ENCODE measurements at regions not wholly inside any gene's neighbourhood (a gene's known extent, or its start where the extent isn't known, plus 50 kb on each side); places are given as distances from the start of the nearest gene placed in this dataset.

- TF ChIP-seq CEBPG (CRISPR knock-in tag; IDR thresholded peaks at IDR 0.05) (no peak), ZNF775 (CRISPR knock-in tag; IDR thresholded peaks at IDR 0.05; ENCODE audit: borderline replicate concordance) (no peak), KDM6A (CRISPR knock-in tag; IDR thresholded peaks at IDR 0.05; ENCODE audit: low read depth) (no peak), HNF1A (IDR thresholded peaks at IDR 0.05; ENCODE audit: low read depth) (no peak), HNF1A (CRISPR knock-in tag; IDR thresholded peaks at IDR 0.05; ENCODE audit: borderline replicate concordance) (no peak), ZMYM4 (CRISPR knock-in tag; IDR thresholded peaks at IDR 0.05) (no peak), AKNA (CRISPR knock-in tag; IDR thresholded peaks at IDR 0.05; ENCODE audit: borderline replicate concordance) (no peak), ZSCAN12 (CRISPR knock-in tag; IDR thresholded peaks at IDR 0.05) (no peak), FOSL2 (CRISPR knock-in tag; IDR thresholded peaks at IDR 0.05) (no peak), TBX2 (CRISPR knock-in tag; IDR thresholded peaks at IDR 0.05; ENCODE audit: borderline replicate concordance) (no peak), TOE1 (CRISPR knock-in tag; IDR thresholded peaks at IDR 0.05) (no peak)
These were observed 861.1 kb upstream of the ZWINT start (continued) for GRCh38 chr10:57222129-57222528.

Measured in HepG2 (cell line).